ENCODE measurements at regions not wholly inside any gene's neighbourhood (a gene's known extent, or its start where the extent isn't known, plus 50 kb on each side); places are given as distances from the start of the nearest gene placed in this dataset.

GRCh38 chr19:28397800-28398199, 815.2 kb downstream of the UQCRFS1 start:
- no peak for TF ChIP-seq POLR2A (IDR thresholded peaks at IDR 0.05)
- TF ChIP-seq CTCF (IDR thresholded peaks at IDR 0.05 in 8 of 11, conservative IDR thresholded peaks at IDR 0.05 in 3 of 11): no peak
- no peak for TF ChIP-seq POLR2AphosphoS5 (IDR thresholded peaks at IDR 0.05)
- intact Hi-C loops (cut with DNase I; ENCODE audit: low total_unique reads): no loop called here
- Histone ChIP-seq H3K9me3 (peaks cover 0 to 22% (median 0%) of the 10 kb centered on the region in 8 donors), H3K27ac (no peak overlapping the region), H3K27me3 (replicated peaks in 1 of 7) (peaks cover 0 to 9% (median 0%) of the 10 kb centered on the region in 7 donors), H3K4me1 (peaks cover 0 to 12% (median 3%) of the 10 kb centered on the region in 6 donors), H3K36me3 (no peaks in the 10 kb centered on the region), H3K4me3 (no peak overlapping the region)
- DNase-seq: no peak
- WGBS, 5 donors: 86 to 90% (median 87%) methylated on average over 5 of the region's 5 CpGs

- no peak overlapping the region for H3K4me3 ChIP-seq
- no peaks in the 10 kb centered on the region for H3K36me3 ChIP-seq
- H3K9me3 ChIP-seq: peaks cover 0 to 17% (median 0%) of the 10 kb centered on the region in 8 donors
- no peak overlapping the region for H3K27ac ChIP-seq
- no peak for TF ChIP-seq POLR2AphosphoS5 (IDR thresholded peaks at IDR 0.05)
- no peak for TF ChIP-seq POLR2A (IDR thresholded peaks at IDR 0.05)
- TF ChIP-seq CTCF (IDR thresholded peaks at IDR 0.05 in 8 of 11, conservative IDR thresholded peaks at IDR 0.05 in 3 of 11): no peak
- WGBS, 5 donors: 68 to 87% (median 82%) methylated on average over 10 of the region's 10 CpGs
- no peak for DNase-seq
- peaks cover 0 to 7% (median 0%) of the 10 kb centered on the region in 7 donors for H3K27me3 ChIP-seq (replicated peaks in 1 of 7)
- H3K4me1 ChIP-seq: peaks cover 0 to 12% (median 3%) of the 10 kb centered on the region in 6 donors
- intact Hi-C loops (cut with DNase I; ENCODE audit: low total_unique reads): no loop called here
These were observed 815.6 kb downstream of the UQCRFS1 start for GRCh38 chr19:28397306-28397705.

GRCh38 chr19:28396287-28396831, 816.6 kb downstream of the UQCRFS1 start:
- H3K9me3 ChIP-seq: peaks cover 0 to 17% (median 0%) of the 10 kb centered on the region in 8 donors
- TF ChIP-seq CTCF (IDR thresholded peaks at IDR 0.05 in 8 of 11, conservative IDR thresholded peaks at IDR 0.05 in 3 of 11) (no peak), POLR2A (IDR thresholded peaks at IDR 0.05) (no peak), POLR2AphosphoS5 (IDR thresholded peaks at IDR 0.05) (no peak)
- DNase-seq: peak; percentile 42
- H3K4me3 ChIP-seq: no peak overlapping the region
- no peaks in the 10 kb centered on the region for H3K36me3 ChIP-seq
- no peak overlapping the region for H3K27ac ChIP-seq
- H3K4me1 ChIP-seq: peaks cover 0 to 12% (median 3%) of the 10 kb centered on the region in 6 donors
- intact Hi-C loops (cut with DNase I; ENCODE audit: low total_unique reads): no loop called here
- 72 to 89% (median 78%) methylated on average over 13 of the region's 13 CpGs for WGBS, 5 donors
- H3K27me3 ChIP-seq (replicated peaks in 1 of 7): peaks cover 0 to 7% (median 0%) of the 10 kb centered on the region in 7 donors

- TF ChIP-seq POLR2A (IDR thresholded peaks at IDR 0.05) (no peak), CTCF (IDR thresholded peaks at IDR 0.05 in 8 of 11, conservative IDR thresholded peaks at IDR 0.05 in 3 of 11) (no peak), POLR2AphosphoS5 (IDR thresholded peaks at IDR 0.05) (no peak)
- intact Hi-C loops (cut with DNase I; ENCODE audit: low total_unique reads): no loop called here
- no peaks in the 10 kb centered on the region for H3K36me3 ChIP-seq
- DNase-seq: no peak
- peak overlapping the region in 1 of 8 donors; percentile 21 for H3K27ac ChIP-seq
- peaks cover 0 to 12% (median 3%) of the 10 kb centered on the region in 6 donors for H3K4me1 ChIP-seq
- WGBS, 5 donors: 33 to 41% (median 36%) methylated on average over 4 of the region's 4 CpGs
- H3K4me3 ChIP-seq: no peak overlapping the region
- no peaks in the 10 kb centered on the region for H3K27me3 ChIP-seq (replicated peaks in 1 of 7)
- peaks cover 0 to 12% (median 0%) of the 10 kb centered on the region in 8 donors for H3K9me3 ChIP-seq
These were observed 818.2 kb downstream of the UQCRFS1 start for GRCh38 chr19:28394725-28395124.

All from spleen (tissue), 11 donors.